Common myeloid progenitor, CD34-positive (primary cell): ENCODE measurements at regions not wholly inside any gene's neighbourhood (a gene's known extent, or its start where the extent isn't known, plus 50 kb on each side); places are given as distances from the start of the nearest gene placed in this dataset.

Experiments used
- CTCF ChIA-PET: fragments of 350-600 bp; sonication (Branson Sonifier 250); formaldehyde crosslinking; loops from one replicate; lab custom pipeline; 2021; ENCODE audit warnings: antibody characterized with exemption; lab: Charles Lee
- POLR2A ChIA-PET: fragments of 350-600 bp; sonication (Branson Sonifier 250); formaldehyde crosslinking; loops from one replicate; lab custom pipeline; 2021; ENCODE audit warnings: antibody characterized with exemption; lab: Charles Lee
- DNase-seq, 3 donors: peaks; one replicate each; pipeline versions ENCODE4 v3.0.0 to v3.0.0-alpha.2; 2013
- H3K27ac ChIP-seq, 2 experiments: 1 replicate in 1 of 2; 2 replicates in 1 of 2; pipeline ENCODE4 v1.7.0; 2013; ENCODE audit warnings: inconsistent platforms in 2 of 2, low read length in 2 of 2, mild to moderate bottlenecking in 2 of 2, low read depth in 1 of 2, moderate library complexity in 1 of 2; ENCODE audit not compliant: severe bottlenecking in 2 of 2, insufficient read depth in 1 of 2, poor library complexity in 1 of 2
- H3K27me3 ChIP-seq, 5 experiments: replicated peaks in 2 of 5; 1 replicate in 3 of 5; 2 replicates in 2 of 5; pipeline versions ENCODE4 v1.6.1 to v1.7.0; 2013; ENCODE audit warnings: low read length in 4 of 5, mild to moderate bottlenecking in 2 of 5, moderate library complexity in 2 of 5, inconsistent platforms in 1 of 5; ENCODE audit not compliant: insufficient read depth in 5 of 5, control insufficient read depth in 4 of 5
- H3K36me3 ChIP-seq, 4 experiments: 1 replicate in 2 of 4; 2 replicates in 2 of 4; pipeline versions ENCODE4 v1.6.1 to v1.7.0; 2013; ENCODE audit warnings: low read length in 3 of 4, control low read depth in 1 of 4, mild to moderate bottlenecking in 1 of 4; ENCODE audit not compliant: control insufficient read depth in 4 of 4, insufficient read depth in 4 of 4
- H3K4me1 ChIP-seq, 4 experiments: 1 replicate in 3 of 4; 2 replicates in 1 of 4; pipeline versions ENCODE4 v1.6.1 to v1.7.1; 2013; ENCODE audit warnings: low read length in 3 of 4, mild to moderate bottlenecking in 3 of 4, control low read depth in 1 of 4, inconsistent platforms in 1 of 4, moderate library complexity in 1 of 4; ENCODE audit not compliant: control insufficient read depth in 4 of 4, insufficient read depth in 4 of 4; ENCODE audit errors: control extremely low read depth in 1 of 4
- H3K4me3 ChIP-seq, 7 experiments: 1 replicate in 4 of 7; 2 replicates in 3 of 7; pipeline versions ENCODE4 v1.5.1 to v1.7.0; 2013; ENCODE audit warnings: mild to moderate bottlenecking in 7 of 7, low read length in 6 of 7, moderate library complexity in 6 of 7, inconsistent platforms in 2 of 7, low read depth in 2 of 7, control low read depth in 1 of 7; ENCODE audit not compliant: insufficient read depth in 4 of 7, control insufficient read depth in 1 of 7; ENCODE audit errors: extremely low read depth in 1 of 7
- H3K9me3 ChIP-seq, 5 experiments: 1 replicate in 4 of 5; 2 replicates in 1 of 5; pipeline versions ENCODE4 v1.6.1 to v1.7.1; 2013; ENCODE audit warnings: low read length in 4 of 5, mild to moderate bottlenecking in 2 of 5, inconsistent platforms in 1 of 5, low read depth in 1 of 5, moderate library complexity in 1 of 5; ENCODE audit not compliant: control insufficient read depth in 4 of 5, insufficient read depth in 2 of 5; ENCODE audit errors: control extremely low read depth in 1 of 5
- WGBS: methylation state at CpG from one replicate; pipeline ENCODE4 v1.1.5; 2013; ENCODE audit not compliant: insufficient coverage; 5-methylcytosine and 5-hydroxymethylcytosine counted together

DNA sequence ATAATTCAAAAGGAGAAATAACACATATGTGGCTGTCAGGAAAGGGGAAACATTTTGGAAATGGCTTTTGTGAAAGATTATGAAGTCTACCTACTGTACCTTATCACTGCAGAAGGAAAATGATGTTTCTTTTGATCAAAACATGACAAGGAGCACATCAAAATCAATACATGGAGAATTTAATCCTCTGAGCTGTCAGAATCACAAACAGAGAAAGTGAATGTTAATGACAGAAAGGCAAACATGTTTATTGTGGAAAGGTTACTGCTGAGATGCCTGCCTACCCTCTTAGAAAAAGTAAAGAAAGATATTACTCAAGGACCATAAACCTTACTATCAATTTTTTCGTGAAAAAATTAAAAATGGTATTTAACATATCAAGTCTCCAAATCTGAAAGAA, 794.5 kb upstream of the GYPC start:
- H3K4me3 ChIP-seq, result no peak overlapping the region
- no peak overlapping the region for H3K27ac ChIP-seq
- H3K9me3 ChIP-seq, result no peaks in the 10 kb centered on the region
- WGBS, result no CpG with 5 or more reads among the region's 1 CpG
- ChIA-PET POLR2A (no interaction called here), CTCF (interaction anchor here (0.6 kb wide), 1 partner anchor 639 kb away, joined by 3 read pairs; no protein-coding TSS in a partner anchor)
- H3K36me3 ChIP-seq, result no peaks in the 10 kb centered on the region
- H3K4me1 ChIP-seq, result no peaks in the 10 kb centered on the region
- DNase-seq, result no peak
- H3K27me3 ChIP-seq, result no peaks in the 10 kb centered on the region

DNA sequence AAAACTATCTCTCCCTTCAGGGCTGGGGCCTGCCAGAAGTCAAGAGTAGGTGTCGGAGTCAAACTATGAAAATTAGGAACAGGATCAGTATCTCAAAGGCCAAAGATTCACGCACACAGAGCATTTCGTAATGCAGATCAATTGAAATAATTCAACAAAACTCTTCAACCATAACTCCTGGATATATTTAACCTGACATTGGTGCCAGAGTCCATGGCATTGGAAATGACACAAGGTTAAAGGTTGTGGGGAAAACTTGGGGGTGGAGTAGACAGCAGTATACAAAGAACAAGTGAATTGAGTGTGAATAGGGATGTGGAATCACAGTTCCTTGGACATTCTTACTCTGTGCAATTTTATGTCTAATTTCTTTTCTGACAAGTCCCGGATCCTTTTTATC, 788.0 kb upstream of the GYPC start:
- Histone ChIP-seq H3K27me3 (no peaks in the 10 kb centered on the region), H3K9me3 (peaks cover 0 to 4% (median 0%) of the 10 kb centered on the region in 5 experiments), H3K4me3 (no peak overlapping the region), H3K36me3 (no peaks in the 10 kb centered on the region), H3K27ac (no peak overlapping the region), H3K4me1 (no peaks in the 10 kb centered on the region)
- CTCF ChIA-PET, result no interaction called here
- no peak for DNase-seq
- POLR2A ChIA-PET, result no interaction called here
- WGBS, result no CpG with 5 or more reads among the region's 4 CpGs

- Histone ChIP-seq H3K4me1 (no peaks in the 10 kb centered on the region), H3K27ac (no peak overlapping the region), H3K27me3 (no peaks in the 10 kb centered on the region), H3K4me3 (no peak overlapping the region), H3K9me3 (peaks cover 0 to 4% (median 0%) of the 10 kb centered on the region in 5 experiments), H3K36me3 (no peaks in the 10 kb centered on the region)
- CTCF ChIA-PET, result no interaction called here
- DNase-seq, result no peak
- 100% methylated on average over 1 of the region's 2 CpGs for WGBS
- POLR2A ChIA-PET, result no interaction called here
Observed at GRCh38 chr2:125870264-125870663, 785.7 kb upstream of the GYPC start.

- peaks cover 0 to 4% (median 0%) of the 10 kb centered on the region in 5 experiments for H3K9me3 ChIP-seq
- ChIA-PET POLR2A (no interaction called here), CTCF (no interaction called here)
- no peak overlapping the region for H3K4me3 ChIP-seq
- no peak overlapping the region for H3K27ac ChIP-seq
- no peaks in the 10 kb centered on the region for H3K4me1 ChIP-seq
- no peaks in the 10 kb centered on the region for H3K36me3 ChIP-seq
- DNase-seq, result no peak
- 100% methylated on average over 1 of the region's 1 CpG for WGBS
- no peaks in the 10 kb centered on the region for H3K27me3 ChIP-seq
Observed at GRCh38 chr2:125870746-125871145, 785.2 kb upstream of the GYPC start.

GRCh38 chr2:125874564-125874963, 781.4 kb upstream of the GYPC start:
- no peaks in the 10 kb centered on the region for H3K36me3 ChIP-seq
- H3K4me3 ChIP-seq, result no peak overlapping the region
- no peak overlapping the region for H3K27ac ChIP-seq
- no peaks in the 10 kb centered on the region for H3K27me3 ChIP-seq
- ChIA-PET POLR2A (no interaction called here), CTCF (no interaction called here)
- no peak for DNase-seq
- WGBS, result 93% methylated on average over 3 of the region's 6 CpGs
- H3K9me3 ChIP-seq, result peaks cover 0 to 7% (median 0%) of the 10 kb centered on the region in 5 experiments
- no peaks in the 10 kb centered on the region for H3K4me1 ChIP-seq

GRCh38 chr2:125885340-125885739, 770.6 kb upstream of the GYPC start:
- CTCF ChIA-PET, result no interaction called here
- H3K27me3 ChIP-seq, result no peaks in the 10 kb centered on the region
- peaks cover 0 to 8% (median 3%) of the 10 kb centered on the region in 5 experiments for H3K9me3 ChIP-seq
- whole genome bisulfite sequencing, result no CpG with 5 or more reads among the region's 3 CpGs
- no peaks in the 10 kb centered on the region for H3K4me1 ChIP-seq
- H3K4me3 ChIP-seq, result no peak overlapping the region
- no peak for DNase-seq
- H3K36me3 ChIP-seq, result no peaks in the 10 kb centered on the region
- POLR2A ChIA-PET, result no interaction called here
- no peak overlapping the region for H3K27ac ChIP-seq

DNA sequence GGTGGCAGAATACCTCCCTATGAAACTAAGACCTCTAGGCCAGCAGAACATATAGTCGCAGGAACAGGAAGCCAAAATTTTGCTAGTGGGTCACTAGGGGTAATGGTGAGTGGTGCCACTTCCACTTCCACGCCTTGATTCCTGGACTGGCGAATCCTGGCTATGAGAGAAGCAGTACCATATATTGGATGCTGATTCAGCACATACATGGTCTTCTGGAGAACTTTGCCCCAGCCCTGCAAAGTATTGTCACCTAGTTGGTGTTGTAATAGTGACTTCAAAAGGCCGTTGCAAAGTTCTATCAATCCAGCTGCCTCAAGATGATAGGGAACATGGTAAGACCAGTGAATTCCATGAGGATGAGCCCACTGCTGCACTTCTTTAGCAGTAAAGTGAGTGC, 769.8 kb upstream of the GYPC start:
- 98% methylated on average over 3 of the region's 4 CpGs for WGBS
- ChIA-PET POLR2A (no interaction called here), CTCF (no interaction called here)
- Histone ChIP-seq H3K36me3 (no peaks in the 10 kb centered on the region), H3K4me1 (no peaks in the 10 kb centered on the region), H3K27me3 (no peaks in the 10 kb centered on the region), H3K4me3 (no peak overlapping the region), H3K27ac (no peak overlapping the region), H3K9me3 (peaks cover 0 to 8% (median 3%) of the 10 kb centered on the region in 5 experiments)
- no peak for DNase-seq
